HCT116 (cell line): ENCODE measurements at regions not wholly inside any gene's neighbourhood (a gene's known extent, or its start where the extent isn't known, plus 50 kb on each side); places are given as distances from the start of the nearest gene placed in this dataset.

Source experiments
- ATAC-seq: fragments of 200-7000 bp; cut with Tn5 transposase; 2 replicates; pipeline ENCODE4 v1.9.1; 2020; ENCODE audit warnings: mild to moderate bottlenecking, moderate library complexity
- BruUV-seq: library from RNA; stranded (reverse); fragments of 400-500 nt; replicated peaks from 2 replicates; lab custom pipeline; 2021; lab: Mats Ljungman, UMichigan
- CTCF ChIA-PET: fragments of 300-600 bp; sonication (Branson Sonifier 250); formaldehyde crosslinking; loops from one replicate; lab custom pipeline; 2021; ENCODE audit warnings: antibody characterized with exemption; lab: Charles Lee
- POLR2A ChIA-PET: fragments of 300-600, 350-600 bp; sonication (Branson Sonifier 250); formaldehyde crosslinking; loops from one replicate; lab custom pipeline; 2021; ENCODE audit warnings: antibody characterized with exemption; lab: Charles Lee
- RAD21 ChIA-PET, 2 experiments: fragments of 300-600 bp; sonication (Branson Sonifier 250); formaldehyde crosslinking; loops; one replicate each; lab custom pipeline; 2023; ENCODE audit warnings: low total read pairs in 2 of 2; ENCODE audit not compliant: uncharacterized antibody in 2 of 2, unreplicated experiment in 2 of 2, low non-redundant PET in 1 of 2; lab: Charles Lee
- DNase-seq: peaks from one replicate; pipeline ENCODE4 v3.0.0-alpha.2; 2010; ENCODE audit warnings: low read depth, low spot score
- H2AFZ ChIP-seq: fragments of 200-600 bp; shearing (Covaris generic), sonication (generic); 2 replicates; pipeline ENCODE4 v1.6.1; 2017; ENCODE audit warnings: low read depth, mixed run types, mixed read lengths, antibody characterized with exemption, low read length; ENCODE audit not compliant: poor library complexity, severe bottlenecking
- H3K27ac ChIP-seq: 2 replicates; pipeline ENCODE4 v1.5.1; 2012; ENCODE audit warnings: low read depth, low read length
- H3K27me3 ChIP-seq: fragments of 200-600 bp; sonication (generic); 2 replicates; pipeline ENCODE4 v1.6.1; 2016; ENCODE audit warnings: mixed run types, low read length, mixed read lengths; ENCODE audit not compliant: insufficient read depth
- H3K36me3 ChIP-seq, 2 experiments: fragments of 200-500 bp in 1 of 2; fragments of 200-600 bp in 1 of 2; sonication (Bioruptor generic) in 1 of 2; sonication (generic) in 1 of 2; 2 replicates each; pipeline versions ENCODE4 v1.5.1 to v1.6.1; 2014 to 2016; ENCODE audit warnings: low read length in 2 of 2, inconsistent platforms in 1 of 2, mixed read lengths in 1 of 2, mixed run types in 1 of 2; ENCODE audit not compliant: insufficient read depth in 2 of 2, control insufficient read depth in 1 of 2
- H3K4me1 ChIP-seq, 2 experiments: fragments of 200-600 bp in 1 of 2; sonication (generic) in 1 of 2; 2 replicates each; pipeline versions ENCODE4 v1.5.1 to v1.6.1; 2012 to 2017; ENCODE audit warnings: low read length in 2 of 2, inconsistent platforms in 1 of 2, mild to moderate bottlenecking in 1 of 2, mixed read lengths in 1 of 2, mixed run types in 1 of 2, moderate library complexity in 1 of 2; ENCODE audit not compliant: insufficient read depth in 2 of 2, control insufficient read depth in 1 of 2
- H3K4me2 ChIP-seq: fragments of 200-600 bp; sonication (generic); 2 replicates; pipeline ENCODE4 v1.6.1; 2017; ENCODE audit warnings: mixed run types, low read length, mixed read lengths
- H3K4me3 ChIP-seq, 2 experiments: fragments of 200-600 bp in 1 of 2; sonication (generic) in 1 of 2; replicated peaks in 1 of 2; 2 replicates each; pipeline ENCODE4 v1.5.1; 2011 to 2016; ENCODE audit warnings: low read length in 2 of 2, control low read depth in 1 of 2, low read depth in 1 of 2, mild to moderate bottlenecking in 1 of 2, mixed read lengths in 1 of 2, mixed run types in 1 of 2
- H3K79me2 ChIP-seq: fragments of 200-600 bp; sonication (generic); 2 replicates; pipeline ENCODE4 v1.6.1; 2017; ENCODE audit warnings: mild to moderate bottlenecking, mixed run types, low read length, moderate library complexity, mixed read lengths; ENCODE audit not compliant: insufficient read depth
- H3K9ac ChIP-seq: fragments of 200-600 bp; sonication (generic); 2 replicates; pipeline ENCODE4 v1.6.1; 2016; ENCODE audit warnings: low read length, mixed read lengths
- H3K9me2 ChIP-seq: fragments of 200-600 bp; sonication (generic), shearing (Covaris generic); 2 replicates; pipeline ENCODE4 v1.6.1; 2017; ENCODE audit warnings: mixed run types, mild to moderate bottlenecking, moderate library complexity; ENCODE audit not compliant: insufficient read depth
- H3K9me3 ChIP-seq, 2 experiments: fragments of 200-500 bp in 1 of 2; fragments of 200-600 bp in 1 of 2; sonication (Bioruptor generic) in 1 of 2; sonication (generic) in 1 of 2; 2 replicates each; pipeline ENCODE4 v1.6.1; 2014 to 2017; ENCODE audit warnings: low read length in 2 of 2, mixed read lengths in 2 of 2, inconsistent platforms in 1 of 2, low read depth in 1 of 2, mild to moderate bottlenecking in 1 of 2, mixed run types in 1 of 2, moderate library complexity in 1 of 2; ENCODE audit not compliant: control insufficient read depth in 1 of 2, insufficient read depth in 1 of 2
- H4K20me1 ChIP-seq: fragments of 200-600 bp; sonication (generic), shearing (Covaris generic); 2 replicates; pipeline ENCODE4 v1.6.1; 2017; ENCODE audit warnings: mixed run types, mild to moderate bottlenecking, moderate library complexity; ENCODE audit not compliant: insufficient read depth
- CBX3 ChIP-seq: IDR thresholded peaks from 2 replicates; pipeline ENCODE4 v1.6.1; 2012; ENCODE audit warnings: low read depth
- EGR1 ChIP-seq: IDR thresholded peaks from 2 replicates; pipeline ENCODE4 v1.6.1; 2012; ENCODE audit warnings: low read depth
- ELF1 ChIP-seq: IDR thresholded peaks from 2 replicates; pipeline ENCODE4 v1.6.1; 2012; ENCODE audit warnings: low read depth, borderline replicate concordance
- JUND ChIP-seq: IDR thresholded peaks from 2 replicates; pipeline ENCODE4 v1.6.1; 2012
- POLR2A ChIP-seq: IDR thresholded peaks from 2 replicates; pipeline ENCODE4 v1.7.0; 2011; ENCODE audit warnings: borderline replicate concordance; ENCODE audit not compliant: insufficient read depth, insufficient read length; ENCODE audit errors: extremely low read depth
- RAD21 ChIP-seq: IDR thresholded peaks from 2 replicates; pipeline ENCODE4 v1.6.1; 2012; ENCODE audit warnings: low read depth, mild to moderate bottlenecking
- SIN3A ChIP-seq: IDR thresholded peaks from 2 replicates; pipeline ENCODE4 v1.6.1; 2012; ENCODE audit warnings: low read depth
- TCF7L2 ChIP-seq: IDR thresholded peaks from 2 replicates; pipeline ENCODE4 v1.7.0; 2011; ENCODE audit warnings: borderline replicate concordance, inconsistent platforms; ENCODE audit not compliant: insufficient read depth, insufficient read length; ENCODE audit errors: extremely low read depth
- YY1 ChIP-seq: IDR thresholded peaks from 2 replicates; pipeline ENCODE4 v1.6.1; 2011; ENCODE audit warnings: low read length, low read depth, moderate library complexity, mild to moderate bottlenecking; ENCODE audit not compliant: insufficient replicate concordance; ENCODE audit errors: extremely low read depth
- ZBTB33 ChIP-seq: IDR thresholded peaks from 2 replicates; pipeline ENCODE4 v1.6.1; 2011; ENCODE audit warnings: mild to moderate bottlenecking, low read length, moderate library complexity; ENCODE audit not compliant: insufficient replicate concordance; ENCODE audit errors: extremely low read depth
- ZFX ChIP-seq: fragments of 450-650 bp; IDR thresholded peaks from 2 replicates; pipeline ENCODE4 v1.6.1; 2017
- ZNF274 ChIP-seq: fragments of 200-500 bp; sonication (Bioruptor generic); IDR thresholded peaks from 2 replicates; pipeline ENCODE4 v1.6.1; 2014; ENCODE audit warnings: mild to moderate bottlenecking, low read depth, low read length, inconsistent platforms
- intact Hi-C: fragments of 100-400 bp; cut with micrococcal nuclease; formaldehyde crosslinking; loops from 2 replicates; pipeline ENCODE4 v1.10.0; 2022
- TF ChIP-seq, protein P1 (sequence below): IDR thresholded peaks from 2 replicates; pipeline ENCODE4 v1.6.1; 2012; ENCODE audit warnings: low read depth

DNA sequence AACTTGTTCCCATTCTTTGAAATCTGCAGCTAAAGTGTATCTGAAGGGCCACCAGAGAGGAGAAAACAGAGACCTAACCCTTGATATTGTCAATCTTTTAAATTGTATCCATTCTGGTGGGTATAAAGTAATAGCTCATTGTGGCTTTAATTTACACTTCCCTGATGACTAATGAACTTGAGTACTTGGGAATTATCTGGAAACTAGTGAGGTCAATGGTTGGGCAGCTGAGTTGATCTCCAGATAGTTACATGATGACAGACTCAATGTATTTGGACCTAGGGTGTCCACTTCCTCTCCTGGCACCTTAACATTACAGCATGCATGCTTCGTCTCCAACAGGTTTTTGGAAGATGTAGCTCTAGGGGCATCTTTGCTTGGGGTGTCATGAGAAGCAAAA is 195.2 kb downstream of the PDCD6IP start:
- ChIA-PET RAD21 (no interaction called here), POLR2A (no interaction called here), CTCF (no interaction called here)
- TF ChIP-seq, protein P1, sequence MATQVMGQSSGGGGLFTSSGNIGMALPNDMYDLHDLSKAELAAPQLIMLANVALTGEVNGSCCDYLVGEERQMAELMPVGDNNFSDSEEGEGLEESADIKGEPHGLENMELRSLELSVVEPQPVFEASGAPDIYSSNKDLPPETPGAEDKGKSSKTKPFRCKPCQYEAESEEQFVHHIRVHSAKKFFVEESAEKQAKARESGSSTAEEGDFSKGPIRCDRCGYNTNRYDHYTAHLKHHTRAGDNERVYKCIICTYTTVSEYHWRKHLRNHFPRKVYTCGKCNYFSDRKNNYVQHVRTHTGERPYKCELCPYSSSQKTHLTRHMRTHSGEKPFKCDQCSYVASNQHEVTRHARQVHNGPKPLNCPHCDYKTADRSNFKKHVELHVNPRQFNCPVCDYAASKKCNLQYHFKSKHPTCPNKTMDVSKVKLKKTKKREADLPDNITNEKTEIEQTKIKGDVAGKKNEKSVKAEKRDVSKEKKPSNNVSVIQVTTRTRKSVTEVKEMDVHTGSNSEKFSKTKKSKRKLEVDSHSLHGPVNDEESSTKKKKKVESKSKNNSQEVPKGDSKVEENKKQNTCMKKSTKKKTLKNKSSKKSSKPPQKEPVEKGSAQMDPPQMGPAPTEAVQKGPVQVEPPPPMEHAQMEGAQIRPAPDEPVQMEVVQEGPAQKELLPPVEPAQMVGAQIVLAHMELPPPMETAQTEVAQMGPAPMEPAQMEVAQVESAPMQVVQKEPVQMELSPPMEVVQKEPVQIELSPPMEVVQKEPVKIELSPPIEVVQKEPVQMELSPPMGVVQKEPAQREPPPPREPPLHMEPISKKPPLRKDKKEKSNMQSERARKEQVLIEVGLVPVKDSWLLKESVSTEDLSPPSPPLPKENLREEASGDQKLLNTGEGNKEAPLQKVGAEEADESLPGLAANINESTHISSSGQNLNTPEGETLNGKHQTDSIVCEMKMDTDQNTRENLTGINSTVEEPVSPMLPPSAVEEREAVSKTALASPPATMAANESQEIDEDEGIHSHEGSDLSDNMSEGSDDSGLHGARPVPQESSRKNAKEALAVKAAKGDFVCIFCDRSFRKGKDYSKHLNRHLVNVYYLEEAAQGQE: no peak
- TF ChIP-seq JUND (no peak), ZBTB33 (no peak), ELF1 (no peak), YY1 (no peak), CBX3 (no peak), ZNF274 (no peak), ZFX (no peak), RAD21 (no peak), POLR2A (no peak), TCF7L2 (no peak), EGR1 (no peak), SIN3A (no peak)
- H3K79me2 ChIP-seq: no peaks in the 10 kb centered on the region
- intact Hi-C loops: no loop called here
- no peaks in the 10 kb centered on the region for H3K9me3 ChIP-seq
- H3K27me3 ChIP-seq: peaks cover 18% of the 10 kb centered on the region; the same call in 1 of the 2 replicates
- H3K9me2 ChIP-seq: no peaks in the 10 kb centered on the region
- H3K4me1 ChIP-seq: no peaks in the 10 kb centered on the region
- H3K4me2 ChIP-seq: no peak overlapping the region
- H3K4me3 ChIP-seq: no peak overlapping the region
- H3K9ac ChIP-seq: no peak overlapping the region
- no peaks in the 10 kb centered on the region for H3K36me3 ChIP-seq
- H2AFZ ChIP-seq: no peak overlapping the region
- no peak for DNase-seq
- BruUV-seq: no TSS peak
- ATAC-seq: no peak
- no peak overlapping the region for H3K27ac ChIP-seq
- no peaks in the 10 kb centered on the region for H4K20me1 ChIP-seq
